Left hindlimb (tissue), 1 donor: ENCODE measurements at regions not wholly inside any gene's neighbourhood (a gene's known extent, or its start where the extent isn't known, plus 50 kb on each side); places are given as distances from the start of the nearest gene placed in this dataset.

ENCODE experiments used
- DNase-seq: peaks from one replicate; pipeline ENCODE4 v3.0.0-alpha.2; 2018

- DNase-seq = no peak
These were observed 456.5 kb downstream of the UTRN start for GRCh38 chr6:144741659-144742058.

- no peak for DNase-seq
These were observed 457.6 kb downstream of the UTRN start for GRCh38 chr6:144742779-144743178.

- DNase-seq = no peak
These were observed 459.6 kb downstream of the UTRN start for GRCh38 chr6:144744720-144745119.

GRCh38 chr6:144745439-144745838 is 460.3 kb downstream of the UTRN start:
- DNase-seq = no peak

- no peak for DNase-seq
These were observed 461.9 kb downstream of the UTRN start for GRCh38 chr6:144746902-144747469.

GRCh38 chr6:144749263-144749662 is 464.1 kb downstream of the UTRN start:
- no peak for DNase-seq

GRCh38 chr6:144753023-144753705 is 468.0 kb downstream of the UTRN start:
- DNase-seq = no peak

GRCh38 chr6:144756469-144756868 is 471.3 kb downstream of the UTRN start:
- DNase-seq = no peak

- no peak for DNase-seq
These were observed 472.2 kb downstream of the UTRN start for GRCh38 chr6:144757299-144757698.

- no peak for DNase-seq
These were observed 472.6 kb downstream of the UTRN start for GRCh38 chr6:144757730-144758129.

- DNase-seq = no peak
These were observed 473.5 kb downstream of the UTRN start for GRCh38 chr6:144758602-144759001.

GRCh38 chr6:144762469-144762868 is 477.3 kb downstream of the UTRN start:
- DNase-seq = no peak

GRCh38 chr6:144767051-144767450 is 481.9 kb downstream of the UTRN start:
- no peak for DNase-seq

- DNase-seq = no peak
These were observed 483.5 kb downstream of the UTRN start for GRCh38 chr6:144768551-144769075.

GRCh38 chr6:144769142-144769541 is 484.0 kb downstream of the UTRN start:
- DNase-seq = no peak

GRCh38 chr6:144776031-144776819 is 491.1 kb downstream of the UTRN start:
- DNase-seq = no peak

GRCh38 chr6:144777249-144777648 is 492.1 kb downstream of the UTRN start:
- DNase-seq = no peak

GRCh38 chr6:144778056-144778455 is 492.9 kb downstream of the UTRN start:
- no peak for DNase-seq

- DNase-seq = no peak
These were observed 493.8 kb downstream of the UTRN start for GRCh38 chr6:144778773-144779492.

GRCh38 chr6:144781836-144782235 is 496.7 kb downstream of the UTRN start:
- no peak for DNase-seq

- DNase-seq = no peak
These were observed 497.5 kb downstream of the UTRN start for GRCh38 chr6:144782634-144783033.

GRCh38 chr6:144785056-144785455 is 499.9 kb downstream of the UTRN start:
- DNase-seq = no peak

GRCh38 chr6:144786825-144787224 is 501.7 kb downstream of the UTRN start:
- DNase-seq = no peak
